Upper lobe of left lung (tissue), 4 donors: ENCODE measurements at regions not wholly inside any gene's neighbourhood (a gene's known extent, or its start where the extent isn't known, plus 50 kb on each side); places are given as distances from the start of the nearest gene placed in this dataset.

Source experiments
- EP300 ChIP-seq, 4 donors: sonication (generic); formaldehyde crosslinking; IDR thresholded peaks; one replicate each; pipeline ENCODE4 v1.5.1; 2017; ENCODE audit warnings: antibody characterized with exemption in 4 of 4, control low read depth in 2 of 4
- POLR2A ChIP-seq, 4 donors: fragments of 450-650 bp; IDR thresholded peaks; one replicate each; pipeline ENCODE4 v1.5.1; 2016 to 2017; ENCODE audit warnings: antibody characterized with exemption in 4 of 4, mild to moderate bottlenecking in 2 of 4
- POLR2AphosphoS5 ChIP-seq, 2 donors: sonication (generic); formaldehyde crosslinking; IDR thresholded peaks; one replicate each; pipeline ENCODE4 v1.5.1; 2017; ENCODE audit warnings: antibody characterized with exemption in 2 of 2
- TF ChIP-seq, protein P1 (sequence below), 6 experiments: fragments of 450-650 bp in 4 of 6; fragments of 200-600 bp in 2 of 6; sonication (generic) in 2 of 6; IDR thresholded peaks; one replicate each; pipeline ENCODE4 v1.5.1; 2016 to 2019; ENCODE audit warnings: antibody characterized with exemption in 6 of 6

DNA sequence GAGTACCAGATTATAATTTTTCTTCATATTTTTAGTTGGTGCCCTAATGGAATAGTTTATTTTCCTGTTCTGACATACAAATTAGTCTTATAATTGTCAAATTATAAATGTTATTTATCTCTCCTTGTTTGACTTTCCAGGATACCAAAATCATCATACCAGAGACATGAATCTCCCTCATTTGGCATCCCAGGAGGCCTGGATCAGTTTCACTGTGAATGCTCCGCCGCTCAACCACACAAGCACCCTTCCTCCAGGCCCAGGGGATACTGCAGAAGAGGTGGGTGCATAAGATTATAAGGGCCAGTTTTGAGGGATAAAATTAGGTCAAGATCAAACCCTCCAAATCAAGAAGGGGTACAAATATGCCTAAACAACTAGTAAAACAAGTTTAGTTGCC, 1229.3 kb downstream of the CDH12 start:
- TF ChIP-seq, protein P1, sequence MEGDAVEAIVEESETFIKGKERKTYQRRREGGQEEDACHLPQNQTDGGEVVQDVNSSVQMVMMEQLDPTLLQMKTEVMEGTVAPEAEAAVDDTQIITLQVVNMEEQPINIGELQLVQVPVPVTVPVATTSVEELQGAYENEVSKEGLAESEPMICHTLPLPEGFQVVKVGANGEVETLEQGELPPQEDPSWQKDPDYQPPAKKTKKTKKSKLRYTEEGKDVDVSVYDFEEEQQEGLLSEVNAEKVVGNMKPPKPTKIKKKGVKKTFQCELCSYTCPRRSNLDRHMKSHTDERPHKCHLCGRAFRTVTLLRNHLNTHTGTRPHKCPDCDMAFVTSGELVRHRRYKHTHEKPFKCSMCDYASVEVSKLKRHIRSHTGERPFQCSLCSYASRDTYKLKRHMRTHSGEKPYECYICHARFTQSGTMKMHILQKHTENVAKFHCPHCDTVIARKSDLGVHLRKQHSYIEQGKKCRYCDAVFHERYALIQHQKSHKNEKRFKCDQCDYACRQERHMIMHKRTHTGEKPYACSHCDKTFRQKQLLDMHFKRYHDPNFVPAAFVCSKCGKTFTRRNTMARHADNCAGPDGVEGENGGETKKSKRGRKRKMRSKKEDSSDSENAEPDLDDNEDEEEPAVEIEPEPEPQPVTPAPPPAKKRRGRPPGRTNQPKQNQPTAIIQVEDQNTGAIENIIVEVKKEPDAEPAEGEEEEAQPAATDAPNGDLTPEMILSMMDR (IDR thresholded peaks at IDR 0.05) = no peak
- TF ChIP-seq POLR2A (IDR thresholded peaks at IDR 0.05) (no peak), EP300 (IDR thresholded peaks at IDR 0.05) (no peak), POLR2AphosphoS5 (IDR thresholded peaks at IDR 0.05) (no peak)
